Left renal cortex interstitium (tissue), 4 donors: ENCODE measurements at regions not wholly inside any gene's neighbourhood (a gene's known extent, or its start where the extent isn't known, plus 50 kb on each side); places are given as distances from the start of the nearest gene placed in this dataset.

Experiments used
- DNase-seq, 4 donors: peaks; one replicate each; pipeline ENCODE4 v3.0.0-alpha.2; 2013; ENCODE audit warnings: low read depth in 4 of 4, low spot score in 2 of 4, missing footprints in 1 of 4

DNA sequence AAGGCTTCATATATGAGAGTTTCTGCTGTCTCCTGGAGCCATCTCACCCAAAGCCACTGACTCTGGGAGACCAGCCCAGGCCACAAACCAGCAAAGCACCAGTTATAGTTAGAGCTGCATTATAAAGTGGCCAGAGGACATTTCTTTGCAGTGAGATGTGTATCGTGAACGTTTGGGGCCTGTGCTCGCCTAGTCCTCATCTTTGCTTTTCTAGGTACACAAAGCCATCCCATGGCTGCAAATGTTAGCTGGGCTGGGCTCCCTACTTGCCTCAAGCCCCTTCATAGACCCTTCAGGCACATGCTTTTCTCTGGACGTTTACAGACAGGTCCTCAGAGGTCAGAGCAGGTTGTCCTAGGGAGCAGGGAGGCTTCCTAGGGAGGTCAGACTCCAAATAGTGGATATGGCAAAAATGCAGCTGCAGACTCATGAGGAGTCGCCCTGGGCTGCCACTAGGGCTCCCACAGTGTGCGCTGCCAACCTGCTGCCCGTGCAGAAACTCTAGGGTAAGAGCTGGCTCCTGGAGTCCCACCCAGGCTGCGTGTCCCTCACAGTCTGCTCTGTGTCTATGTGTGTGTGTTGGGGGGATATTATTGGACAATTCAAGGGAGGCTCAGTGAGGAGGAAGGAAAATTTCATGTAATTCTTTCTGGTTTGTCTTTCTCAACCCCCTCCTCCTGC, 141.0 kb downstream of the RPIA start:
- no peak for DNase-seq

DNA sequence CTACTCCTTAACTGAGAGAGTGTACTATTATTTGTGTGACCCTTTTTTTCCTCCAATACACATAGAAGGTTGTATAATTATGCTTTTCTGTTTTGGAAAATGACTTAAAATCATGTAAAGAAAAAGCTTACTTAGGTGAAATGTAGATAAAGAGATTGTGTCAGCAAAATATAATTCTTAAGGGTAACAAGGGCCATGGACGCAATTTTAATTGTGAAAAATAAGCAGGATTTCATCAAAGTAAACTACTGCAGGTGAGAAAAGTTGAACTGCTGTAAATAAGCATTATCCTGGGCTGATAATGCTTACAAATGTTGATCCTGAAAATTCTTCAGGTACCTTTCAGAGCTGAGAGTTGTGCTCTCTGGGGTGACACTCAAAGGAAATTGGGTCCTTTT, 141.5 kb downstream of the RPIA start:
- DNase-seq: no peak

DNA sequence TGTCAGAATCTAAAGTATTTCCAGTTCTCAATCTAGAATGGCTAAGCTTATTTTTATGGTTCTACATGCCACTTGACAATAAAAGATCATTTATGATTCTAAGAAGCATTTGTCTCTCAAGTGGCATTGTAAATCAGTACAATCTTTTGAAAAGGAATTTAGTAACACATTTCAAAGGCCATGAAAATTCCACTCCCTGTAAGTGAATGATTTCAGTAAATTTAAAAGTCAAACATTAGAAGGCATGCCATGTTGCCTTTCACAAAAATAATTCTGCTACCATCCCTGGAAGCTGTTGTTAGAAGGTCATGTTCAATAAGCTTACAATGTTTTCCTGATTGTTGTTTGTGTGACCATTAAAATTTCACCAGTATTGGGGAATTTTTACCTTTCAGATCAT, 142.9 kb downstream of the RPIA start:
- DNase-seq: no peak

DNA sequence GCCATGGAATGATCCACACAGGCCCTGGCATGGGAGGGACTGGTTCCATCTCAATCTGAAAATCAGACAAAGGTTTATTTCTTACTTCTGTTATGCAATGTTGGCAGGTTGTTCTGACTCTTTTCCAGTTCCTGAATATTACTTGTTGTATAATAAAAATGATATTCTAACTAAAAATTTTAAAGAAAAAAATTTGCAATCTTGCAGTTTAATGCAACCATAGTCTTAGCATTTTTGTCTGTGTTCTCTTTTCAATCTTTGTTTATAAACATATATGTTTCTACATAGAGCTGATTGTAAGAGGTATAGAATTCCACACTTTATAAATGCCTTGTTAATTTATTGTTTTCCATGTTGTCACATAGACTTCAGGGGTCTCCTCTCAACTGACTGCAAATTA, 143.4 kb downstream of the RPIA start:
- DNase-seq: no peak

DNA sequence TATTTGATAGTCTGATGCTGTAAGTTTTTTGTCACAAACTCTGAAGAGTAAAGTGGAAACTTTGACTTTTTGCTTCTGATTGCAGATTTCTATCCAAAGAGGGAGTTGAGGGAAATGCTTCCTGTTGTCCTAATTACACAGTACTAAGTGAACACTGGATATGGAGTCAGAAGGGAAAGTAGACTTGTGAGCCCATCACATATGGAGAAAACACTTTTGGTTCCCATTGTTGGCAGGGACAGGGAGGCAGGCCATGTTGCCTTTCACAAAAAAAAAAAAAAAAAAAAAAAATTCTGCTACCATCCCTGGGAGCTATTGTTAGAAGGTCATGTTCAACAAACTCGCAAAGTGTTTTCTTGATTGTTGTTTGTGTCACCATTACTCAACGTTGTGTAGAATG, 144.3 kb downstream of the RPIA start:
- DNase-seq: no peak

DNA sequence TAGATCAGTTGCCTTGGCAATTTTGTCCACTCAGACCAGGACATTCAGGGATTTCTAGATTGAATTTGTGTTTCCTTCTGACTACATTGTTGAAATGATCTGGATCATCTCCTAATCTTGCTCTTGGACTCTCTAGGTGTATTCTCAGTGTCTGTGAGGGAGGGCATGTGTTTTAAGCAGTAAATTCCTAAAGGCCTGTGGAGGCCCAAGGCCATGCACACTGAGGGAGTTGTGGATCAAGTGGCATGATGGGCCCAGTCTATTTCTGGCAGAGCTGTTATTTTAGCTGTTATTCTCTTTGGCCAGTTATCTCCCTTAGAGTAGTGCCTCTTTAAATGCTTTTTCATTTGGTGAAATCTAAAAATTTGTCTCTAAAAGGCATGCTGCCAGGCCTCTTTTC, 144.9 kb downstream of the RPIA start:
- no peak for DNase-seq

DNA sequence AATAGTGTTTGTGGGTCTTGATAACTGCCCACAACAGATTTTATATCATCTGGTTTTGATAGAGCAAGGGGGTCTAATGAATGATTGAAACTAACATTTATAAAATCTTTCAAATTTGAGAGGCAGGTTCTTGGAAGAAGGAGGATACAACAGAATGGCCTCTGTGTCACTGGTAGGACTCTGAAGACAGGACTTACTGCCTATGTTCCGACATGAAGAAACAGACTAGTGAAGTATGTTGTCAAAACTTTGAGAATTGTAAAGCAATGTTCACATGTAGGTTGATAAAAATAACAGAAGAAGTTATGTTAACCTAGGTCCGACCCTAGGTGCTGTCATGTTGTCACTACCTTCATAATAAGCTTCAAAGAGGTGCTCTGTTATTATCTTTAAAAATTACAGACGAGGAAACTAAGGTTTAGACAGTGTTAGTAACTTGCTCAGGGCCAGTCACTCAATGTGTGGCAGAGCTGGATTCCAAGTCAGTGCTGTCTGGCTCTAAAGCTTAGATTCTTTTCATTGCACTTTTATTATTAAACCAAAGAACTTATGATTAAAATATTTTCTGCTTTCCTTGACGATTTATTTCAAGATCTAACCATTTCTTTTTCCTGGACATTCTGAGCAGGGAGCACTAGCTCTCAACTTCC, 146.2 kb downstream of the RPIA start:
- no peak for DNase-seq

DNA sequence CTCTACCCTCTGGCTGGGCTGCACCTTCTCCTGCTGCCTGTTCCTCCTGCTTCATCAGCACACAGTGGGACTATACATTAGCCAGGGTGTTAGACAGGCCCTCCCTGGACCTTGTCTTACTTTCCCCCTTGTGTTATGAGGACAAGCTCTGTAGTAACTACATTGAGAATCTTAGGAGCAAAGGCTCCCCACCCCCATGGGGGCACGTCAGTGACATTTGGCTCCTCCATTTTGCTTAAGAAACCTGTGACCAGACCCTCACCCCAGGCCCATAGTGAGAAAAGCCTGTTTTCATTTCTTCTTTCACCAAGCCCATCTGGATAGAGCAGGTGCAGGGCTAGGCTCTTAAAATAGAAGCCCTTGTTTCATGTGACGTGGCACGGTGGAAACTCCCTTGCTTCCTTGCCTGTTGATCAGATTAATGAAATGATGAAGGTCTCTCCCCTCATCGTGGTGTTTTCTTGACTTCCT, 146.7 kb downstream of the RPIA start:
- DNase-seq: no peak

DNA sequence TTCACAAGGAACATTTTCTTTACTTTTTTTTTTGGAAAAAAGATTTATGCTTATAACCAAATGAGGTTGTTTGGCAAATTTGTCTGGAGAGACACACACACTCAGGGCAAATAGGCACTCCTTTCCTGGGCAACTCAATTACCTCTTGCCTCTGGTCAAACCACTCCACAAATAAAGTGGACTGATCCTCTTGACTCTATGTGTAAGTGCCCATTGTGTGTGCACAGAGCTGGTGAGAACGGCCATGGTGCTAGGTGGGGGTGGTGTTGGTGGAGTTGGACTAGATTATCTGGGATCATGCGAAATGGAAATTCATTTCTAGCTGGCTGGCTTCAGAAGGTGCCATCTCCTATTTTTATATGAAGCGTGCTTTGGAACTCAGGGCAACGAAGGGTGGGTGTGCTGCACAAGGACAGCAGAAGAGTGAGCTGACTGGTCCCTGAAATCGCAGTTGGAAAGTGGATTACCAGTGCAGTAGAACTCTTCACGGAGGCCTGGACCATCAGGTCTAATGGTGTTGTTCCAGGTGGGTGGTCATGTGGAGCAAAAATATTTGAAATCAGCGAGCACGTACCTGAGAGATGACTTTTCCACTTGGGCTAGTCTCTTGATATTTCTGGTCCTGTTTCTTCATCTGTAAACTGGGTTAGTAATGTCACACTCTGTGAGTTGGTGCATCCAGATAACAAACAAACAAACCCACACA, 149.9 kb downstream of the RPIA start:
- no peak for DNase-seq

DNA sequence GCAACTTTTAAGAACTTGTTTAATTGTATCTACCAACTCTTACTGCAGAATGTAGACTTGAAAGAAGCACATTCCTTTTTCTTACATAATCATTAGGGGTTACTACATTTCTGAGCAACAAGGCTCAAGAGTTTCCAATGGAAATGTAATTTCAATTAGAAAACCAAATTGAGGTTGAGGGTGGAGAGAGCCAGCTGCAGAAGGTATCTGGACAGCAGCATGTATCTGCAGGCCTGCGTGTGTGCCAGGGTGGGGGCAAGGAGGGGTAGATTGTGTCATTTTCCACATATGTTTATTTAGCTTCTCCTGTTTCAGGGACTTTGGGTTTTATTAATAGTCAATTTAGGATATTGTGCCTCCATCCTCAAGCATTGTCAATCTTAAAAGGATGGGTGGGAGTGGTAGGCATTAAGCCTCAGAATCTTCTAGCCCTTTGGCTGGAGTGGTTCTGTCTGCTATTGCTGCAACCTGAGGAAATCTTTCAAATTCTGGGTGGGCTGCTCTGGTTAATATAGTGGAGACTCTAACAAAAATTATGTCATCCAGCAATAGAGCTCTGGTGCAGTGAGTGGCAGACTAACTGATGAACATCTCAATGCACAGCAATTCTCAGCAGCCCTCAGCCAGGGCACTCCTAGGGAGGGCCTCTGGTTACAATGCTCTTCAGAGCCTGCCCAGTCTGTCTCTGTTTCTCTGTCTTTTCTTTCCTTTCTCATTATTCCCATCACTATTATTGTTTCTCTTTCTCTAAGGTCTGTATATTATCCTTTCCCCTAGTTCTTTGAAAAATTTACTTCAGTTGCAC, 151.4 kb downstream of the RPIA start:
- DNase-seq: no peak

DNA sequence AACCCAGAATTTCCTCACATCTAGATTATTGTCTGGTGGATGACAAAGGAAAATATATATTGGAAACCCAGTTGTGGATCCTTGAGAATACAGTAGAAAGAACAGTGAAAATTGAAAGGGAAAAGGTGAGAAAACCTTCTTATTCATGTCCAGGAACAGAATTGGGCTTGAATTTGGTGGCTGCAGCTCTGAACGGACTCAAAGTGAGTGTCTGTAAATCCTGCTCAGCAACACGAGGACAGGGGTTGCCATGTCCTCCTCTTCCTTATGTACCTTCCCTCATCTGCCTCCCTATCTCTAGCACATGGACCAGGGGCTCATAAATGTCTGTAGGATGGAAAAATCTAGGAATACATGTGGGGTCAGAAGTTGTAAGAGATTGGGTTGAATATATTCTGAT, 152.2 kb downstream of the RPIA start:
- DNase-seq: no peak

DNA sequence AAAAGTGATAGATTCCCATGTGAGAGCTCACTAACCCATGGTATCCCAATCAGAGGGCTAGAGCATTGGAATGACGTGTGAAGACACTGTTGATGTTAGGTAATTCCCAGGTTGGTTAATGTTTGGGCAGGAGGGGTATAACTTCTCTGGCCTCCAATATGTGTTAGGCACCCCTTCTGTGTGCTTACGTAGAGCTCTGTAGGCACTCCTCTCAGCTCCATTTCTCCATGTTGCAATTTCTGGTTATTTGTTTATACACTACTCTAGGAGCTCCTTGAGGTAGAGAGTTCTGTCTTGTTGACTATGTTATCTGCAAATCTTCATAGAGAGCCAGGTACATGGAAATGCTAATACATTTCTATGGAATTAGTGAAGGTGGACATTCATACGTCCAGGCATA, 153.5 kb downstream of the RPIA start:
- no peak for DNase-seq

DNA sequence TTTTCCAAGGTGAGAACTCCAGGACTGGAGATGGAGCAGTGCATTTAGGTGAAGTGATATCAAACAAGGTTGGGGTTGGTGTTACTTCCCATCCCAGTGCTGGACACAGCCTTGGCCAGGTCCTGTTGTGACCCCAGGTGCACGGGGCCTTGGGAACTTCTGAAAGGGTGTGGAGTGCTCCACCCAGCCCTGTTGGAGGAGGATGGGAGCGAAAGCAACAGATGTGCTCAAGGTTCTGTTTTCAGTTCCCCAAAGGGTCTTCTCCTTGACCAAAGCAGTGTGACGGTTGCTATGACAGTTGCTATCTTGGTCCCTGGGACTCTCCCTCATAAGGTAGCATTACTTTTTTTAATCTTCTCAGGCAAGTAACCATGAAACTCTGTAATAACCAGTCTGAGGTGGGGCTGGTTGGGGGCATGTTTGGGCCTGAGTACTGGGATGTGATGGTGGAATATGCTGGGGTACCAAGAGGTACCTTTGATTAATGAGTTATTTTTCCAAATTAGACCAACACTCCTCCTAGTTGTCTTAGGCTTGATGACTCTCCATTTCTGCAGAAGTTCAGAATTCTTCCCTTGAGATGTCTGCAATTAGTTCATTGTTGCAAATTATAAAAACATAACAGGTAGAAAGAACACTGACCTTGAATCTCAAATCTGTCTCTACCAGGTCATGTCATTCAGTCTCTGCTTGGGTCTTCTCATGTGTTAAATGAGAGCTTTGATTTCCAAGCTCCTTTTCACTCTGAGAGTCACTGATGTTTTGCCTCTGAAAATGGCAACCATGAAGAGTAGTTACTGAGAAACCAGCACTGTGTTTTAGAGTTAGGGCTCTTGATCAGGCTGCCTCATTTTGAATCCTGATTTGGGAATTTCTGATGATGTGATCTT, 154.5 kb downstream of the RPIA start:
- DNase-seq: no peak

DNA sequence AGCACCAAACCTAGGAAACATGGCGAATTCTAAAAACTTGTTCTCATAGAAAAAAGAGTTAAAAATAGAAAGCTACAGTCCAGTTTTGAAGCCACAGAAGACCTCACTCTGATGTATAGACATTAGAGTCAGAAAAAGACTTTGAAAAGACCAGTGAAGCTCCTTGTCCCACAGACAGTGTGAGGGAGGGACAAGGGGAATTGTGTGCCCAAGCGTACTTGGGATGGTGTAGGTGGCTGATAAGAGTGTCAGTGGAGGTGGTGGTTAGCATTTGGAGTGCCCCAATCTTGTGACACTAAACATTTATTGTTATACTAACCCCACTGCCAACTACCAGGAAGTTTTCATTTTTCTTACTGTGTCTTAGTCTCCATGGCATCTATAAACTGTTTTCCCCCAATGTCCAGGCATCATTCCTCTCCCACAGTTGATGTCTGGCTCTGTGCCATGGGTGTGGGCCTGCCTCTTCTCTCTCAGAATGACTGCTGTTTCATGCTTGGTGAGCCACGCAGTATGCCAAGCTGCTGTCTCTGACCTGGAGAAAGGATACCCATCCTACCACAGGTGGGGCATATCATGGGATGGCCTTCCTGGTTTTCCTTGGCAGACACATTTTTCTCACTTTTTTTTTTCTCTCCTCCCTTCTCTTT, 161.4 kb downstream of the RPIA start:
- DNase-seq: no peak

DNA sequence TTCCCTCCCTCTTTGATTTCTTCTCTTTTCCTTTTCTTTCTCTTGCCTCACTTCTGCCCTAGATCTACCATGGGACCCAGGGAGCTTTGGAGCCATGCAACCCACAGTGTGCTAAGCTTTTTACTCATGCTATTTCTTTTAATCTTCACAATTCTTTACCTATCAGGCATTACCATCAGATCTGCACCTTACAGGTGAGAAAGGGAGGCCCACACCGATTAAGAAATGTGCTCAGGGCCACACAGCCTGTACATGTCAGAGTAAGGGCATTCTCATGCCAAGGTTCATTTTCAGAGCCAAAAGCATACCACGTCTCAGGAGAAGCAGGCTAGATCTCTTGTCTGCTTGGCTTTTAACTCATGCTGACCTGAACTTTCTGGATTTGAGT, 161.9 kb downstream of the RPIA start:
- no peak for DNase-seq

DNA sequence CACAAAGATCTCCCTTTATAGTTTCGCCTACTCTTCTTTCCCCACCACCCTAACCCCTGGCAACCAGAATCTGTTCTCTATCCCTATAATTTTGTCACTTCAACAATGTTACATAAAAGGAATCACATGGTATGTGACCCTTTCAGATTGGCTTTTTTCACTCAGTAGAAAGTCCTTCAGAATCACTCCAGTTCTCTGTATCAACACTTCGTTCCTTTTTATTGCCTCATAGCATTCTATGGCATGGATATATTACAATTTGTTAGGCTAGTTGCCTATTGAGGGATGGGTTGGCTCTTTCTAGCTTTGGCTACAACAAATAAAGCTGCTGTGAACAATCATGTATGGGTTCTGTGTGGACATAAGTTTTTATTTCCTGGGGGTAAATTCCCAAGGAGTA, 163.1 kb downstream of the RPIA start:
- no peak for DNase-seq

DNA sequence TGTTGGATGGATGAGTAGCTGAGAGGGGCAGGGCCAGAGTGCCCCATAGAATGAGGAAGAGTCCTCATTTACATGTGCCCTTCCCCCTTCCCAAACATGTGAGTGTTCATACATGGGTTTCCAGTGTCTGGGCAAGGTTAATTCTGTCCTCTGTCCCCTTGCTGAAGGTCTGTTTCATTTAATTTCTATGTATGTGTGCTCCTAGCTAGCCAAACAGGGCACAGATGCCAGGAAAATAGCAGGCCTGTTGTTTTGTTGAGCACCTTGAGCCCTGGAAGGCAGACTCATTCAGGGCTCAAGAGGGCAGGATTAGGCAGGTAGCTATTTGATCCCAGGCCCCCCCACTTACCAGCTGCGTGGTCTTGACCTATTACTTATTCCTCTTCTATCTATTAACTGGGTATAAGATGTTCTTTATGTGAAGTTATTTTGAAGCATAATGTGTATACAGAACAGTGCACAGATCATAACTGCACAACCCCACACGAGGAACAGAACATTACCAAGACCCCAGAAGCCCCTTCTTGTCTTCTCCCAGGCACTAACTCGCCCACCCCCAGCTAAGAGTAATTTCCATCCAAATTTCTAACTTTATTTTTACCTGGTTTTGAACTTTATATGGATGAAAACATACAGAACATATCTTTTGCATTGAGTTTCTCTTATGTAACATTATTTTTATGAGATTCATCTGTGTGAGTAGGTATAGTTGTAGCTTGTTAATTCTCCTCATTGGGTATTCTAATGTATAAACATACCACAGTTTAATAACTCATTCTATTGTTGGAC, 164.3 kb downstream of the RPIA start:
- no peak for DNase-seq

DNA sequence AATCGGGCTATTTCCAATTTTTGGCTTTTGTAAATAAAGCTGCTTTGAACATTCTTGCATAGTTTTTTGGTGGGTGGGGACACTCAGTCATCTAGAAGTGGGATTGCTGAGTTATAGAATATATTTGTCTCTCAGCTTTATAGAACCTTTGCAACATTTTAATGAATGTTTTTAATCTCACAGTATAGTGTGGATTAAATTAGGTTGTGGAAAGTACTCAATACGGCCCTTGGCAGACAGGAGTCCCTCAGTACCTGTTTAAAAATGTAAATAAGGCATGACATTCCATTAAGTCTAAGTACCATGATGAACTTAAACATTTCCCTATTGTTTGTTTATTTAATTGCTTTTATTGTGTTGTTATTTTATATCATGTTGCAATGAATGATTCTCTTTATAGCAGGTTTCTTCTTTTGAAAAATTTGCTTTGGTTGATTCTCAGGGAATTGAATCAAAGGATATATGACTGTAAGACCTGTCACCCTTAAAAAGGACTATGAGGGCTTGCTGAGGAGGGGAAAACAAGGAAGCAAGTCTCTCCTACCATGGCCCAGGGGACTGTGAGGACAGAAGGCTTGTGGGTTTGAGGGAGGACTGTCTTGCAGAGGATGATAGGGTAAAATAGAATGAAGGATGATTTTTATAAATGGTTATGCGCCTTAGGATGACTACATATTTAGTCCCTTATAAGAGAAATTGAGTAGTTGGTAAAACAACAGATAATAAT, 165.1 kb downstream of the RPIA start:
- no peak for DNase-seq
